ENCODE measurements at regions not wholly inside any gene's neighbourhood (a gene's known extent, or its start where the extent isn't known, plus 50 kb on each side); places are given as distances from the start of the nearest gene placed in this dataset.

DNA sequence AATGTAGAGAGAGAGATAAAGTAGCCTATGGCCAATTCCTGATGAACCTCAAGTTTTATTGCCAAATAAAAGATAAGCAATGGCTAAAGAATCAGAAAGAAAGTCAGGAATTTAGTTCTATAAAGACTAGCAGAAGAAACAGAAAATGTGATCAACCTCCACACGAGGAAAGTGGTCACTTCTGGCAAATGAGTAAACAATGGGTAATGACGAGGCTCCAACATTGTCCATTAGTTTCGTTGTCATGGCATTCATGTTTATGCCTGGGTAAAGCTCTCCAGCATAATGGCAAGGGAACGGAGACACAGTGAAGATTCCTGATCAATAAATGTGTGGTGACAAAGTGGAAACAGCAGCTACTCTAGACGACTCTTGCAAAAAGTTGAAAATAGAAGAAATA is 341.8 kb upstream of the CTNND2 start:
- Mint-ChIP-seq H3K27ac (no peak overlapping the region), H3K4me1 (no peaks in the 10 kb centered on the region), H3K36me3 (ENCODE audit: low read depth) (no peaks in the 10 kb centered on the region), H3K9me3 (peaks cover 9% of the 10 kb centered on the region), H3K4me3 (no peak overlapping the region), H3K27me3 (no peaks in the 10 kb centered on the region)
- POLR2A ChIA-PET, result no interaction called here
- DNase-seq, result no peak
- CTCF ChIA-PET, result no interaction called here

DNA sequence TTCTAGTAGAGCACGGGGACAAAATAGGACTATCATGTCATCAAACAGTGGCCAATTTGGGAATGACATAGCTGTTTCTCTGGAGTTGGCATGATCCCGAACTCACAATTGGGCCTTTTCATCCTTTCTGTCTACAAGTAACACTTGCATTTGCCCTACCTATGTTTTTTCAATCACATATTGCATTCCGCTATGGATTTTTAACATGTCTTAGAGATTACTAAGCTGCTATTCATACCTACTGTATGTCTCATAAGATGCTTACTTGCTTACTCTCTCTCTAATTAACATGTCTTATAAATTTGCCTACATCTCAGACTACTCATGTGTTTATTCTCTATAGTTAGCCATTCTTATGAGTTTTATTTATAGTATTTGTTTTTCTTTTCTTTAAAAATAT is 341.2 kb upstream of the CTNND2 start:
- POLR2A ChIA-PET, result no interaction called here

DNA sequence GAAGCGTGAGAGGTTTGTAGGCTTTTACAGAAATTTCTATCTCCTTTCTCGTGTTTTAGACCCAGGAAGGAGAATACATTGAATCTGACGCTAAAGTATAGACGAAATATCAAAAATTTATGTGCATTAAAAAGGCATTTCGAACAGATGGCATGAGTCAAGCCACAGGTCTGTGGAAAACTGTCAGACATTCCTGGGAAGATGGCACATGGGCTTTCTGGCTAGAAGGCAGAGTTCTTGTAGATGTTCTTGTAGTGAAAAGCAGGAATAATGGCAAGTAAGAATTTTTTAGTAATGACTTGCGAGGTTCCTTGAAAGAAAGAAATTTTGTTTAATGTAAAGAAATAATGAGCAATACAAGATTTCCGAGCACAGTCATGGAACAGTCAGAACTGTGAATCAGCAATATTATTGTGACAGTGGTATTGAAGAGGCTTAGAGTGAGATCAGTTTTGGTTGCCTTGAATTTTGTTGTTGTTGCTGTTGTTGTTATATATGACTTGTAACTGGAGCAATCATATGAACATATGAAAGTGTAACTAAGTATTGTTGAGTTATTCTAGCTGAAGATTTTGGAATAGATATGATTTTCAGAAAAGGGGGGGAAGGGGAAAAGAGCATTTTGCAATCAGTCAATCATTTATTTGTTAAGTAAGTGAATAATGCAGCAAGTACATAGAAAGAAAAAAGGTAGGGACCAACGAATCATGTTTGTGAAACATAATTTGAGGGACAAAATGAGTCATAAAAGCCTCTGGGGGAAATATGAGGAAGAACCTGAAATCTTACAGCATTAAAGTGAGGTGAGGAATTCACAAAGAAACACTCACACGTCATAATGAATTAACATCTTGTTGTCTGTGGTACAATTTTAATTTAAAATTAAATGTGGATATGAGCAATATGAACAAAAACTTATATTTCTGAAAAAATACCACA is 339.0 kb upstream of the CTNND2 start:
- Mint-ChIP-seq H3K27ac (no peak overlapping the region), H3K4me3 (no peak overlapping the region), H3K27me3 (no peaks in the 10 kb centered on the region), H3K36me3 (ENCODE audit: low read depth) (no peaks in the 10 kb centered on the region), H3K4me1 (no peaks in the 10 kb centered on the region), H3K9me3 (peaks cover 7% of the 10 kb centered on the region)
- DNase-seq, result no peak
- ChIA-PET CTCF (no interaction called here), POLR2A (no interaction called here)

More for the DNA sequence above, 341.2 kb upstream of the CTNND2 start:
- no peak for DNase-seq
- H3K27me3 Mint-ChIP-seq, result no peaks in the 10 kb centered on the region
- H3K27ac Mint-ChIP-seq, result no peak overlapping the region
- no peaks in the 10 kb centered on the region for H3K4me1 Mint-ChIP-seq
- no peak overlapping the region for H3K4me3 Mint-ChIP-seq
- H3K36me3 Mint-ChIP-seq (ENCODE audit: low read depth), result no peaks in the 10 kb centered on the region
- CTCF ChIA-PET, result no interaction called here
- peaks cover 7% of the 10 kb centered on the region for H3K9me3 Mint-ChIP-seq

DNA sequence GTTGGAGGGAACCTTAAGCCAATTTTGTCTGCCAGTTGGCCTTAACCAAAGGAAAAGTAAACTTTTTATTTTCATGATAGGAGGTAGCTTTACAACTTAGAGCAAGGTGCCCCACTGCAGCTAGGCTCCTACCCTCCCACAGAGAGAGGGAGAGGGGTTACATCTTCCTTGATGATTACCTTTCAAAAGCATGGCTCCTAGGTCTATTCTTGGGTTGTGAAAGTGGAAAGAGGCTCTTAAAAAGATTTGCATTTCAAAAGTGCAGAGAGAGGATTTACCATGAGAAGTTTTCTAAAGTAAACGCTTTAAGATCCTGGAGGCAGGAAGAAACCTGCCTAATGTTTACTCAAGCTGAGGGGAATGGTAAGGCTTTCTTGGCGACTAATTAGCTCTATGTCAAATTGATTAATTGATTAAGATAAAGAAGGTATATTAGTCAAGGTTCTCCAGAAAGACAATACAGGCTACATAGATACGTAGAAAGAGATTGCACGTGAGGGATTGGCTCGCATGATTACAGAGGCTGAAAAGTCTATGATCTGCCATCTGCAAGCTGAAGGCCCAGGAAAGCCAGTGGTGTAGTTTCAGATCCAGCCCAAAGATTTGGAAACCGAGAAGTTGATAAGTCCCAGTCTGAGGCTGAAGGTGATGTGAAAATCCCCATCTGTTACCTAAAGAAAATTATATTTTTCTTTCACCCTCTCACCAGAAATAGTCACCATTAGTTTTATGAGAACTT is 333.8 kb upstream of the CTNND2 start:
- no peaks in the 10 kb centered on the region for H3K4me1 Mint-ChIP-seq
- ChIA-PET CTCF (no interaction called here), POLR2A (no interaction called here)

DNA sequence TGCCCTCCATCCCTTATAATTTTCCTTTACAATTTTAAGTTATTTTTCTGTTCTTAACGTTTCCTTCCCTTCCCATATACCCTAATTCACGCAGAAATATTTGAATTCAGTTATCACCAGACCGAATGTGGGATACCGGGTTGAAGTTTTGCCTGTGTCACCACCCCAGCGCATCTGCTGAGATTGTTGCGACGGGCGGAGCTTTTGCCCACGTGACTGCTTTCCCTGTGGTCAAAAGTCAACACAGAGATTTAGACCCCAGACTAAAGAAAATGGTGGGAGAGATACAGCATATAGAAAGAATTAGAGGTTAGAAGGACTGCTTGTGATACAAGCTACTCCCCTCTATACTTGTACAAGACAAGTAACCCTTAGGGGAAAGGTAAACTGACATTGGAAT is 326.4 kb upstream of the CTNND2 start:
- ChIA-PET POLR2A (no interaction called here), CTCF (no interaction called here)
- Mint-ChIP-seq H3K4me3 (no peak overlapping the region), H3K27ac (no peak overlapping the region), H3K36me3 (ENCODE audit: low read depth) (no peaks in the 10 kb centered on the region), H3K27me3 (no peaks in the 10 kb centered on the region), H3K4me1 (no peaks in the 10 kb centered on the region), H3K9me3 (peaks cover 6% of the 10 kb centered on the region)
- DNase-seq, result no peak

More for the DNA sequence above, 333.8 kb upstream of the CTNND2 start:
- no peak for DNase-seq
- Mint-ChIP-seq H3K27me3 (no peaks in the 10 kb centered on the region), H3K27ac (no peak overlapping the region), H3K9me3 (no peaks in the 10 kb centered on the region), H3K4me3 (no peak overlapping the region), H3K36me3 (ENCODE audit: low read depth) (no peaks in the 10 kb centered on the region)

DNA sequence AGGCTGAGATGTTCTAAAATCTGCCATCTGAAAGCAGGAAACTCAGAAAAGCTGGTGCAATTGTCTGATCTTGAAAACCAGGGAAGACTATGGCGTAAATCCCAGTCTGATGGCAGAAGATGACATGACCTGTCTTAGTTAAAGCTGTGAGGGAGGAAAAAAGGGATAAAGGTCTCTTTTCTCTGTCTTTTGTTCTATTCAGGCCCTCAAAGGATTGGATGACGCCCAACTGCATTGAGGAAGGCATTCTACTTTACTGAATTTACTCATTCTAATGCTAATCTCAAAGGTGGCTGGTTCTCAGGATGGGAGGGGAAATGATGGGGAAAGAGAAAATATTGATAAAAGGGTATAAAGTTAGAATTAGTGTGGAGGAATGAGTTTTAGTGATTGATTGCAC is 312.8 kb upstream of the CTNND2 start:
- H3K4me1 Mint-ChIP-seq, result no peaks in the 10 kb centered on the region
- no peaks in the 10 kb centered on the region for H3K36me3 Mint-ChIP-seq (ENCODE audit: low read depth)
- no peaks in the 10 kb centered on the region for H3K27me3 Mint-ChIP-seq
- ChIA-PET POLR2A (no interaction called here), CTCF (no interaction called here)
- H3K9me3 Mint-ChIP-seq, result peaks cover 15% of the 10 kb centered on the region
- H3K27ac Mint-ChIP-seq, result no peak overlapping the region
- no peak overlapping the region for H3K4me3 Mint-ChIP-seq
- DNase-seq, result no peak

DNA sequence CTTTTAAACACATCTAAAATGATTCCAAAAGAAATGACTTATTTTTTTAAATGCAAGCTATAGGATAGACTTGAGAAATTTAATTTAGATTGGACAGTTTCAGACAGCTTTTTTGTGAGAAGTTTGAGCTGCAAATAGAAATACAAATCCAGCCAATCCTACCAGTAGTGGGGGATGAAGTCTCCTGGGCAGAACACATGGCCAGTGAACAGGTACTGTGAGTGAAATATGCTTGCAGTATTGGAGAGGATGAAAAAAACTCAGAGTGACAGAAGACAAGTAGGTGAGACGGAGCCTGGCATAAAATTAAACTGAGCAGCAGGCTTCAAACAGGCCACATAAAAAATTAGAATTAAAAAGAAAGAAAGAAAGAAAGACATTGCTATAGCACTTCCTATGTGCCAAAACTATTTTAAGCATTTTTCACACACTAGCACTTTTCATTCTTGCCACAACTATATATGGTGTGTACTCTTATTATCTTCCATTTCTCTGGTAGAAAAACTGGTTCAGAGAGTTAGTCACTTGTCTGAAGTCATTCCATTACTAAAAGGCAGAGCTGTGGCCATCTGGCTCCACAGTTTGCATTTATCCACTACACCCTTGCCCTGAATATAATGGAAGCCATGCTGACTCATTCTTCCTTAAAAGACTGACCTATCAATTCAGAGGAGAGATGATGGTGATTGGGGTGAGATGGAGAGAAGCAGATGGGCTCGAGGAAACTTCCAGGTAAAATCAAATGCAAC is 310.2 kb upstream of the CTNND2 start:
- H3K27ac Mint-ChIP-seq, result no peak overlapping the region
- CTCF ChIA-PET, result no interaction called here
- H3K4me3 Mint-ChIP-seq, result no peak overlapping the region
- POLR2A ChIA-PET, result no interaction called here
- H3K9me3 Mint-ChIP-seq, result peaks cover 14% of the 10 kb centered on the region
- DNase-seq, result no peak
- H3K36me3 Mint-ChIP-seq (ENCODE audit: low read depth), result no peaks in the 10 kb centered on the region
- H3K27me3 Mint-ChIP-seq, result no peaks in the 10 kb centered on the region
- no peaks in the 10 kb centered on the region for H3K4me1 Mint-ChIP-seq

DNA sequence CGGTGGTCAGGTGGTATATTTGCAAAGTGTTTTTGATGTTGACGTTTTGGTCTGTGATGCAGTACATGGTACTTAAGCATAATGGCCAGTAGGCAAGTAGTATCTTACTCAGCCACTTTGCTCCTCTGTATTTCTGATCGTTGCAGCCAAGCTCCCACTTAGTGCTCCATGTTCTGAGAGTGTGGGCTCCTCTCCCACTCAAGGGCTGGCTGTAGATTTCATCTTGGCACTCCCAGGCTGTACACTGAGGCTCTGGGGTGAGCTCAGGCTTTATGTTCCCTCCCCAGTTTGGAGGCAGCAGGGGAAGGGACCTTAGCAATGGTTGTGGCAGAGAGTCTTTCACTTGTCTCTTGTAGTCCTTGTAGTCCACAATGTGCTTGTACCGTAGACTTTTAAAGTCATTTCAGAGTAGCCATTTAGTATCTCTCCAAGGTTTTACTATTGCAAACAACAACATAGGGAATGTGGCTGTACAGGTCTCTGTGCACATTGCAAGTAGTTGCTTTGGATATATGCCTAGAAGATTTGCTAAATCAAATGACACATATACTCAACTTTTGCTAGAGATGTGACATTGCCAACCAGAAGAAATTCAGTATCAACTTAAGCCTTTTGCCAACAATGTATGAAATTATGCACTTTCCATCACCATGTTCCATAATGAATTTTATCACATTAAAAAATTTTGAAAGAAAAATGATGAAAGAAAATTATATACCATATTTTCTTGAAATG is 304.3 kb upstream of the CTNND2 start:
- POLR2A ChIA-PET, result no interaction called here
- peaks cover 15% of the 10 kb centered on the region for H3K9me3 Mint-ChIP-seq
- no peaks in the 10 kb centered on the region for H3K4me1 Mint-ChIP-seq
- H3K36me3 Mint-ChIP-seq (ENCODE audit: low read depth), result no peaks in the 10 kb centered on the region
- H3K27me3 Mint-ChIP-seq, result no peaks in the 10 kb centered on the region
- H3K4me3 Mint-ChIP-seq, result no peak overlapping the region
- DNase-seq, result no peak
- CTCF ChIA-PET, result no interaction called here
- H3K27ac Mint-ChIP-seq, result no peak overlapping the region

DNA sequence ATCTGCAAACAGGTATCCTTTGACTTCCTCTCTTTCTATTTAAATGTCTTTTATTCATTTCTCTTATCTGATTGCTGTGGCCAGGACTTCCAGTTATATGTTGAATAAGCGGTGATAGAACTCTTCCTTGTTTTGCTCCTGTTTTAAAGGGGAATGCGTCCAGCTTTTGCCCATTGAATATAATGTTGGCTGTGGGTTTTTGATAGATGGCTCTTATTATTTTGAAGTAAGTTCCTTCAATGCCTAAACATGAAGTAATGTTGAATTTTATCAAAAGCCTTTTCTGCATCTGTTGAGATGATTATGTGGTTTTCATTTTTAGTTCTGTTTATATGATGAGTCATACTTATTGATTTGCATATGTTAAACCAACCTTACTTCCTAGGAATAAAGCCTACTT is 300.5 kb upstream of the CTNND2 start:
- Mint-ChIP-seq H3K27ac (no peak overlapping the region), H3K9me3 (peaks cover 11% of the 10 kb centered on the region), H3K4me3 (no peak overlapping the region), H3K36me3 (ENCODE audit: low read depth) (no peaks in the 10 kb centered on the region), H3K27me3 (no peaks in the 10 kb centered on the region), H3K4me1 (no peaks in the 10 kb centered on the region)
- ChIA-PET CTCF (no interaction called here), POLR2A (no interaction called here)
- DNase-seq, result no peak

DNA sequence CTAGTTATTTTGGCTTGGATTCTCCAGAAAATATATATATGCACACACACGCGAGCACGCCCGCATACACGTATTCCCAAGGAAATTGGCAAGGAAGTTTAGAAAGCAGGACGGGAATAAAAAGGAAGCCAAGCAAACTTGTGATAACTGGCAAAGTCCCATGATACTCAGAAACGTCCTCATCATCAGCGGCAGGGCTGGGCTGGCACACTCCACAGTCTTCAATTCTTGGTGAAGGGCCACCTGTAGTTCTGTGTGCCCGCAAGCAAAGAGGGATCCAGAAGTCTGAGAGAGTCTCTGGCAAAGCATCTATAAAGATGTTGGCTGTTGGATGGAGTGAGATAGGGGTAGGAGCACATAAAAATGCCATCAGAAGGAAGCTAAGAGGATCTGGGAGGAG is 289.3 kb upstream of the CTNND2 start:
- no peaks in the 10 kb centered on the region for H3K36me3 Mint-ChIP-seq (ENCODE audit: low read depth)
- H3K27me3 Mint-ChIP-seq, result no peaks in the 10 kb centered on the region
- H3K9me3 Mint-ChIP-seq, result peaks cover 11% of the 10 kb centered on the region
- no peak overlapping the region for H3K4me3 Mint-ChIP-seq
- CTCF ChIA-PET, result no interaction called here
- POLR2A ChIA-PET, result no interaction called here
- no peak overlapping the region for H3K27ac Mint-ChIP-seq
- no peak for DNase-seq
- no peaks in the 10 kb centered on the region for H3K4me1 Mint-ChIP-seq

DNA sequence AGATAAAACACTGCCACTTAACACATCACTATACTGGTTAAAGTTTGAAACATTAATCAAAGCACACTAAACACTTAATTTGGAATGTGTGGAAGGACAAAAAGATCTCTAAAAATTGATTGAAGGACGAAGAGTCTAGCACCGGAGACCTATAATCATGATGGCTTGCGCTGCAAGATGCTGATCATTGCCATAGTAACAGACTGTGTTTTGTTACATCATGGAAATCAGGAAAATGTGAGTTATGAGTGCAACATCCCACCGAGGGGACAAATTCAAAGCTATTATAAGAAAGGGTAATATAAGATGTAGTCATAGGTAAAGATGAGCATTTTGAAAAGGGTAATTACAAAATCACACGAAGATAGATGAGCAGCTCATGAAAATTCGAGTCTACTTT is 278.8 kb upstream of the CTNND2 start:
- Mint-ChIP-seq H3K27ac (no peak overlapping the region), H3K27me3 (no peaks in the 10 kb centered on the region), H3K4me3 (no peak overlapping the region), H3K36me3 (ENCODE audit: low read depth) (no peaks in the 10 kb centered on the region), H3K4me1 (no peaks in the 10 kb centered on the region), H3K9me3 (peaks cover 4% of the 10 kb centered on the region)
- no peak for DNase-seq
- CTCF ChIA-PET, result no interaction called here
- POLR2A ChIA-PET, result no interaction called here

DNA sequence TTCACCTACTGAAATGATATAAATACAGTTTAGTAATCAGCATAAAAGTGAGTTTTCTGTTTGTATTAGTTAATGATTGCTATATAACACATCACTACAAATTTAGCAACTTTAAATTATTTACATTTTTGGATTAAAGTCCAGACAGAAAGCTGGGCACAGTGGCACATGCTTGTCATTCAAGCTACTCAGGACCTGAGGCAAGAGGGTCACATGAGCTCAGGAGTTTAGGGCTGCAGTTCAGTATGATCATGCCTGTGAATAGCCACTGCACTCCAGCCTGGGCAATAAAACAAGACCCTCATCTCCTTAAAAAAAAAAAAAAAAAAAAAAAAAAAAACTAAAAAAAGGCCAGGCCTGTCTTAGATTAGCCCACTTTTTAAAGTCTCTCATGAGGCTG is 273.6 kb upstream of the CTNND2 start:
- no peaks in the 10 kb centered on the region for H3K4me1 Mint-ChIP-seq
- no peak overlapping the region for H3K4me3 Mint-ChIP-seq
- no peaks in the 10 kb centered on the region for H3K9me3 Mint-ChIP-seq
- no peaks in the 10 kb centered on the region for H3K27me3 Mint-ChIP-seq
- no peaks in the 10 kb centered on the region for H3K36me3 Mint-ChIP-seq (ENCODE audit: low read depth)
- no peak overlapping the region for H3K27ac Mint-ChIP-seq
- ChIA-PET POLR2A (no interaction called here), CTCF (no interaction called here)
- no peak for DNase-seq

DNA sequence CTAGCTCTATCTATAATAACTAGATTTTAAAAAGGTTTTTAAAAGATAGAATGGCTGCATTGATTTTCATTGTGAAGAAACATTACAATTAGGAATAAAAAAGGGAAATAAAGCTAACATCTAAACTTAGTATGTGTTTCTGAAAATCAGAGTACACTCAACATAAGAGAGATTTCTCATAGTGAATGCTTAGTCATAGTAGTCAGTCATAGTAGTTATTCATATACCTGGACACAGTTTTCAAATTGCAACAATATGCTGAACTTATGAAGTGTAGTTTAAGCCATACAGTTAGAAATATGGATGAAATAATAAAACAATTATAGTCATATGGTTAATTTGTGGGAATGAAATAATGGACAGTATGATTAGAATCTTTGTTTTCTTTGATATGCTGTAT is 273.0 kb upstream of the CTNND2 start:
- ChIA-PET POLR2A (no interaction called here), CTCF (no interaction called here)
- no peaks in the 10 kb centered on the region for H3K4me1 Mint-ChIP-seq
- no peaks in the 10 kb centered on the region for H3K9me3 Mint-ChIP-seq
- no peaks in the 10 kb centered on the region for H3K27me3 Mint-ChIP-seq
- no peak overlapping the region for H3K4me3 Mint-ChIP-seq
- H3K27ac Mint-ChIP-seq, result no peak overlapping the region
- DNase-seq, result no peak
- H3K36me3 Mint-ChIP-seq (ENCODE audit: low read depth), result no peaks in the 10 kb centered on the region

All from activated CD4-positive, alpha-beta memory T cell treated with anti-CD3 and anti-CD28 coated beads, Interleukin-2, amount 10 ng/mL, durations not matched to agents 7 days and 5 days (primary cell).